ENCODE measurements at regions not wholly inside any gene's neighbourhood (a gene's known extent, or its start where the extent isn't known, plus 50 kb on each side); places are given as distances from the start of the nearest gene placed in this dataset.

DNA sequence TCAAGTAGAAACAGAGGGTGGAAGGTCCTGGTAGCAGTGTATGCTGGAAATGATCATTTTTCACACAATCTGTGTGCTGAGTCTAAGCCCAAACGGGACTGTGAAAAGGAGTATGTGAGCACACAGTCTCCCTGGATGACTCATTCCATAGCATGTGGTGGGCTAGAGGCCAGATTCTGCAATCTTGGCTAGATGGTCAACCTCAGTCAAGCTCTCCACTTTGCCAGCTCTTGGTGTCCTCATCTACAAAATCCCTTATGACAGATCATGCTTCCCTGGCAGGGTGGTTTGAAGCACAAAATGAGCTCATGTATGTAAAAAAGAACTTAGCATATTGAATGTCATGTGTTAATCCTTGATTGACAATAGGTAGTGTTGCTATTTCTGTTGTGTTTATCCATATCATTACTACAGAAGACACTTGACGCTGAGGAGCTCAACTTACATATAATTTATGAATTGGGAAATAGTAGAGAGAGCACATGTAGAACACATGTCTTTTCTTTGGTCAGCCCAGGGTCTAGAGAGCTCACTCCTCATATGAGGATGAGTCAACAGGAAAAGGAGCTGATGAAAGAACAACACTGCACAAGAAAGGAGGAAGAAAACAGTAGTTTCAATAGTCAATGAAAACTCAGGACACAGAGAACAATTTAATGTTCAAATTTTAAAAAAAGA, 517.5 kb downstream of the BCL11B start:
- no peak overlapping the region for H3K4me3 Mint-ChIP-seq
- peaks cover 38% of the 10 kb centered on the region for H3K9me3 Mint-ChIP-seq
- H3K27ac Mint-ChIP-seq, result no peak overlapping the region
- H3K4me1 Mint-ChIP-seq, result peaks cover 22% of the 10 kb centered on the region
- ATAC-seq (no peak), DNase-seq (ENCODE audit: low spot score) (no peak)
- H3K36me3 Mint-ChIP-seq, result peaks cover 15% of the 10 kb centered on the region
- peaks cover 3% of the 10 kb centered on the region; the same call in 1 of the 2 replicates for H3K27me3 Mint-ChIP-seq (ENCODE audit: low read depth)
- POLR2A ChIA-PET, result no interaction called here
- CTCF ChIA-PET, result no interaction called here
- TF ChIP-seq CREM (CRISPR knock-in tag; IDR thresholded peaks at IDR 0.05), result no peak
- no peak for TF ChIP-seq FOXP4 (CRISPR knock-in tag; IDR thresholded peaks at IDR 0.05)
- no peak for TF ChIP-seq TEAD1 (CRISPR knock-in tag; IDR thresholded peaks at IDR 0.05)
- TF ChIP-seq NFYB (CRISPR knock-in tag; conservative IDR thresholded peaks at IDR 0.05; ENCODE audit: low read depth), result no peak
- TF ChIP-seq TP53 (CRISPR knock-in tag; IDR thresholded peaks at IDR 0.05), result no peak
- TF ChIP-seq FOXK1 (CRISPR knock-in tag; IDR thresholded peaks at IDR 0.05), result no peak
- TF ChIP-seq GTF2I (CRISPR knock-in tag; conservative IDR thresholded peaks at IDR 0.05), result no peak
- no peak for TF ChIP-seq HMGA2 (CRISPR knock-in tag; IDR thresholded peaks at IDR 0.05)
- TF ChIP-seq ZNF416 (CRISPR knock-in tag; IDR thresholded peaks at IDR 0.05), result no peak
- no peak for TF ChIP-seq ATF2 (CRISPR knock-in tag; IDR thresholded peaks at IDR 0.05; ENCODE audit: borderline replicate concordance, low read depth)
- TF ChIP-seq, protein P1, sequence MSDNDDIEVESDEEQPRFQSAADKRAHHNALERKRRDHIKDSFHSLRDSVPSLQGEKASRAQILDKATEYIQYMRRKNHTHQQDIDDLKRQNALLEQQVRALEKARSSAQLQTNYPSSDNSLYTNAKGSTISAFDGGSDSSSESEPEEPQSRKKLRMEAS (CRISPR knock-in tag; IDR thresholded peaks at IDR 0.05), result no peak
- no peak for TF ChIP-seq ZNF232 (CRISPR knock-in tag; IDR thresholded peaks at IDR 0.05)

GRCh38 chr14:98756749-98757148, 515.2 kb downstream of the BCL11B start:
- CTCF ChIA-PET, result no interaction called here
- peaks cover 33% of the 10 kb centered on the region for H3K9me3 Mint-ChIP-seq
- peaks cover 6% of the 10 kb centered on the region; the same call in 1 of the 2 replicates for H3K27me3 Mint-ChIP-seq (ENCODE audit: low read depth)

More at GRCh38 chr14:98756749-98757148, 515.2 kb downstream of the BCL11B start:
- no peak for ATAC-seq
- H3K27ac Mint-ChIP-seq, result no peak overlapping the region
- DNase-seq (ENCODE audit: low spot score), result no peak
- H3K36me3 Mint-ChIP-seq, result peaks cover 15% of the 10 kb centered on the region
- POLR2A ChIA-PET, result no interaction called here
- H3K4me3 Mint-ChIP-seq, result no peak overlapping the region
- TF ChIP-seq FOXJ3 (CRISPR knock-in tag; IDR thresholded peaks at IDR 0.05; ENCODE audit: borderline replicate concordance), result no peak
- TF ChIP-seq, protein P1 (CRISPR knock-in tag; IDR thresholded peaks at IDR 0.05), result no peak
- no peak for TF ChIP-seq ZSCAN18 (CRISPR knock-in tag; IDR thresholded peaks at IDR 0.05)
- no peak for TF ChIP-seq JUN (CRISPR knock-in tag; IDR thresholded peaks at IDR 0.05)
- TF ChIP-seq ERG (CRISPR knock-in tag; IDR thresholded peaks at IDR 0.05), result no peak
- no peak for TF ChIP-seq ATF2 (CRISPR knock-in tag; IDR thresholded peaks at IDR 0.05; ENCODE audit: borderline replicate concordance, low read depth)
- no peak for TF ChIP-seq ZNF263 (CRISPR knock-in tag; IDR thresholded peaks at IDR 0.05; ENCODE audit: low read depth)
- TF ChIP-seq SMAD3 (CRISPR knock-in tag; IDR thresholded peaks at IDR 0.05; ENCODE audit: borderline replicate concordance), result no peak
- no peak for TF ChIP-seq ZNF423 (CRISPR knock-in tag; IDR thresholded peaks at IDR 0.05)
- H3K4me1 Mint-ChIP-seq, result peaks cover 2% of the 10 kb centered on the region; the same call in 1 of the 2 replicates

Measured in WTC11 (cell line).